ENCODE measurements at regions not wholly inside any gene's neighbourhood (a gene's known extent, or its start where the extent isn't known, plus 50 kb on each side); places are given as distances from the start of the nearest gene placed in this dataset.
A peak's percentile ranks its signal among the peaks of the same experiment; 100 is the strongest.

DNA sequence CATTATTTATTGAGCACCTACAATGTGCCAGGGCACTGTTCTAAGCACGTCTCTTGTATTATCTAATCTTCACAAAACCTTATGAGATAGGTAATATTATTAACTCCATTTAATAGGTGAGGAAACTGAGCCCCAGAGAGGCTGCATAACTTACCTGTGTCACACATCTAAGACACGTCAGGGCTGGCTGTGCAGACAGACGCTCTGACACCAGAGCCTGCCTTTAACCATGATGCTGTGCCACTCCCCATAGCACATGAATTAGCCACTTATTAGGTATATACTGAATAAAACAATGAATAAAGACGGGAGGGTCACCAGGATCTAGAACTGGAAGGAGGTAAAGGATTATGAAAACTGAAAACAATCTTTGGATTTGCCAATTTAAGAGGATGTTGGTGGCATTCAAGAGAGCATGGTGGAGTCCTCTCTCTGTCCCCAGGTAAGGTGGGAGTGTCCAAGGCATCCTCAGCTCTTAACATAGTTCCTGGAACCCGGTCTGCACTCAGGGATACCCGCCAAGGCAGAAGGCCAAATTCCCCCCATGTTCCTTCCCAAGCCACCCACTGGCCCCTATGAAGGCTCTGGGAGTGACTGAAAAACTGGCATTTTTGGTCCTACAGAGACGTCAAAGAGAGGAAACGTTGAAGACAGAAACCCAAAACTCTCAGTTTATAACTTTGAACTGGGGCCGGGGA, 479.7 kb downstream of the FOXO1 start:
- DNase-seq (ENCODE audit: low read depth) = no peak

DNA sequence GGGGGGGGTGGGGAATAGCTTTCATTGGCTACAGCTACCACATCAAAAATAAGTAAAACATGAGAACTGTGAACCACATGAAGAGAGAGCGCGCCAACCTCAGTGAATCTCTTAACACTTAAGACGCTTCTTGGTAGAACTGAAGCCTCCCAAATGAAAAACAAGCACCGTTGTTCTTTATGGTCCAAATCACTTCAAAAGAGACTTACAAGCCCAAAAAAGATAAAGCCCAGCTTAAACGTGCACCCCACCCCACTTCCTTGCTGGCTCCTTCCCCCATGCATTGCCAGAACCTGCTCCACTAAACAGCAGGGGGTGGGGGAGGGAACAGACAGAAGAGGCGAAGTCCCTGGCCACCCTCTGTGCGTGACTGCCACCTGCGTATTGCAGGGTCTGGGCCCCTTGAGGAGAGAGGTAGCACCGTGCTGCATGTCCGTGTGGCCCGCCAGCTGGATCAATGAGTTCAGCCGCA, 479.1 kb downstream of the FOXO1 start:
- no peak for DNase-seq (ENCODE audit: low read depth)

DNA sequence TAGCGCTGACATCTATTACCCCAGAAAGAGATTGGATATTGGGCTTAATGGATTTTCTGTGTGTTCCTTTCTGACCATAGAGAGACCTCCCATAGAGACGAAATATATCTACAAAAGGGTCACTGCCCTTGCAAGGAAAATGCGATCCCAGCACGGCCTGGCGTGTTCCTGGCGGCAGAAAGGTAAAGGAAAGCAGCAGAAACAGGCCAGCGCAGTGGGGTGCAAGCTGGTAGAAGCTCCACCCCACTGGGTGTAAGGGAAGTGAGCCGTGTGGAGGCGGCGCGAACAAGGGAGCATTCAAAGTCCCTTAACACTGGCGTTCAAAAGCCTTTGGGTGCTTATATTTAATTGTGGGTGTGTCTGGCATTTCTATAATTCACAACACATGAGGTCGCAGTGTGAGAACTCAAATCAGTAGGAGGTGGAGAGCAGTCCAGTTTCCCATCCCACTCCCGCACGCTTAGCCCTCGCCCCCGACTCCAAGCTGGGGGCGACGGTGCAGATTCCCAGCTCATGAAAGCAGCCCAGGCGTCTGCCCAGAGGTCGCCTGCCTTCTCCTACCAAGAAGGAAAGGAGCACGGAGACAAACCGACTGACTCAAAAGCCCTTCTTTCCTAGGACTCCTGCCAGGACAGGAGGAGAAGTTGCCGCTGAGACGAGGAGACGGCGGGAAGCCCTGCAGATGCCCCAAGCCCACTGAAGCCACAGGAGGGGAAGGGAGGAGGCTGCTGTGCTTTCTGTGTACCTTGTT, 478.4 kb downstream of the FOXO1 start:
- DNase-seq (ENCODE audit: low read depth) = no peak

DNA sequence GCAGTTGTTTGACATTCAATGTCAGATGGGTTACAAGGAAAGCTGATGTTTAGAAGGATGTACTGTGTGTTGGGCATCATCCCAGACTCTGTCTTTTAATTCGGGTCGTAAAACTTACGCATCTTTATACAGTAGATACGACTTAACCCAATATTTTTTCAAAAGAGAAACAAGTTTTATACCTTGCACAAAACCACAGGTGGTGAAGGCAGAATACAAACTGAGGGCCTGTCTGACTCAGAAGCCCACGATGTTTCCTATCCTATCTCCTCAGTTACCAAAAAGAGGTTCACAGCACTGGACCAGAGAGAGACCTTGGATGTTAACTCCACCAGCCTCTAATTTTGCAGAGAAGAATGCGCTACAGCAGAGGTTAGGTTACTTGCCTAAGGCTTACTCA, 477.0 kb downstream of the FOXO1 start:
- DNase-seq (ENCODE audit: low read depth) = no peak

DNA sequence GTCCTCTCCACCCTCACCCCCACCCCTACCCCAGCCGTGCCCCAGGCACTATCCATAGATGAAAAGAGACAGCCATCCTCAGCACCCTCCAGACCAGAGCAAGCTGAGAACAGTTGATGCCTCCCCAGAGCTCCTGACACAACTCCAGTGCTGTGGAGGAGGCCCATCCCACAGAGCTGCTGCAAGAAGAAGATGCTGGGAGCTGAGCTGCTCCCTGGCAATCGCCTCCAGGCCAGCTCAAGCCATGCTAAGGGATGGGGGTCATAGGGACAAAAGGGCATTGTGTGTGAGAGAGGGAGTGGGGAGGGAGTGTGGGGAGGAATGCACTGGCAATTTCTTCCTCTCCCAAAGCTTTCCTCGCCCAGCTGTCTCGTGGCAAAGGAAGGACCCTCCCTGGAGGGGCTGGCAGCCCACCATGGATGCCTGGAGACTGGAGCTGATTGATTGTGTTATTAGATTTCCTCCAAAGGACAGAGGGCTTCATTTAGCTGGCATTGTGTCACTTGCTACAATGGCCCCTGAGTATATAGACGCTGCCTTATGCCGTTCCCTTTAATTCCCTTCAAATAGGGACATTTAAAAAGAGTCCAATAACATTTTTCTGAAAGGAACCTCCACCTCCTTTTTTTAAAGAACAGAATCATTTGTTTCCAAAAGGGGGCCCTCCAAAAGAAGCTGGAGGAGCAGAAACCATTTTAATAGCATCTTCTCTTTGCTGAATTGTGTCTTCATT, 476.4 kb downstream of the FOXO1 start:
- no peak for DNase-seq (ENCODE audit: low read depth)

DNA sequence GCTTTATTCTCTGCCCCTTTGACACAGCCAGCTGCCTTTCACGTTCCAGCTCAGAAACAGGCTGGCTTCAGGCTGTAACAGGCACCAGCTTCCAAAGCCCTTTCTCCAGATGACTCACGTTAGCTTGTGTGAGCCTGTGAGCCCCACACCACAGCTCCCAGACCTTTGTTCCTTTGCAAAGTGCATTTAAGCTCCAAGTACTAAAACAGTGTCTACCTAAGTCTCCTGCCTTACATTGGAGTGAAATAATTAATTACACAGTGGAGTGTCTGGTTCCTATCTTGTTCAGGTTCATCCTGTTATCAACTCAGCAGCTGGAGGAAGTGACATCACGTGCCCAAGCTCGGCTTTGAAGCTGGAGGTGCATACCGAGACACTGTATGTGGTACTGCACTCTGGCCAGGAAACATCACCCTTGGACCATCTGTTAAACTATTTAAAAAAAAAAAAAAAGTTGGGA, 475.8 kb downstream of the FOXO1 start:
- DNase-seq (ENCODE audit: low read depth) = peak; percentile 77

DNA sequence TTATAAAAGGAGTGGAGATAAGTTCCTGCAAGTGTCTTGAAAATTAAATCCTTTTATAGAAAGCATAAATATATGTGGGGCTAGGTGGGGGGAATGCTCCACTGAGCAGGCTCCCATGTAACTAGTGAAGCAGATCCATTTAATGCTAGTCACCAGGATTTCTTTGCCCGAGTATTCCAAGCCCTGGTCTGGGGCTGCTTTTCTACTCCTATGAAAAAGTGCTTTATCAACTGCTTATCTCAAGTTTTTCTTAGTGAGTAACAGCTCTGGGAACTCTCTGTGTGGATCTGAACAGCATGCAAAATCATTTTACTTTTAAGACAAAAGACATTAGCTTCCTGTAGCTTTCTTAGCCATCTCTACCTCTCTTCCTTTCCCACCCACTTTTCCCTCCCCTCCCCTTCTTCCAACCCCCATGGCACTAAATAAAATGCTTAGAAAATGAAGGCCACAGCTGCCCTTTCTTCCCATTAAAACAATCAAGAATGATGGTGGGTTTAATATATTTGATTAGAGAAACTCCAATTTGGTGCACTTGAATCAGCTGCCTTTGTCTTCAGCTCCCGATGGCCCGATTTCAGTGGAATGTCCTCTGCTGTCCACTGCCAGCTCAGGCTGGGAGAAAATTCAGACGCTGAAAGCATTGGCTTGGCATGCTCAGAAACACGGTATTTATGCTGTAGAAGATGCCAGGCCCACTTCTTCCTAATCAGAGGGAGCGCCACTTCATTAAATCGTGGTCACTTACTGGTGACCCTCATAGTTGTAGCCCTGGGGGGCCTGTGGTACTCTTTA, 475.1 kb downstream of the FOXO1 start:
- no peak for DNase-seq (ENCODE audit: low read depth)

DNA sequence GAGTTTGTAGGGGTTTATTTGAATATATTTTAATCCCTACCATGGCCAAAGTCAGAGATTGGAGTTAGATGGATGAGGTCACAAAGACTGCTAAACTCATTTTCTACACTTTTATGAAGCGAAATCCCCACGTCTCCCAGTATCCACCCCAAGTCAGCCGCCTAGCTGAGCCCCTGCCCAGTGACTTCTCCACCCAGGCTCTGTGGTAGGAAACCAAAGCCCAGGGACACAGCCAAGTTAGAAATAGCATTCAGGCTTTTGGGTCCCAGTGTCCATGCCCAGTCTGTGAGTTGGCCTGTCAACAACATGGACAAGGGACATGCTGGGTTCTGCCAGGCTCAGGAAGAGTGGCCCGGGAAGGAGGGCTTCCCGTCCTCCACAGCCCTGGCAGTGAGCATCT, 474.0 kb downstream of the FOXO1 start:
- no peak for DNase-seq (ENCODE audit: low read depth)

DNA sequence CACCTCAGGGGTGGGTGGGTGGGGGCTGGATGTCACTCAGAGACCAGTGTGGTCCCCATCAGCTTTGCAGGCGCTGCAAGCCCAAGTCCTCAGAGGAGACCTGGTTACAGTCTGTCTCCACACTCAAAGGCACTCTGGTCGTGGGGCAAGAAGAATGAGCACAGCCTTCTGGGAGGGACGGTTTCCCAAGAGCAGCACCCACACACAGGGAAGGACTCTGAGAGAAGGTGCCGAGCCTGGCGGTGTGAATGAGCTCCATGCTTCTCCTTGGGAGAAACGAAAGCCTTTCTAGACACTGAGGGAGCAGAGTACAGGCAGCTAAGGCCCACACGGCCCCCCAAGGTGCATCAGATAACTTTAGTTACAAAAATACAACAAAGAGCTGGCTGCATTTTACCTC, 473.6 kb downstream of the FOXO1 start:
- no peak for DNase-seq (ENCODE audit: low read depth)

DNA sequence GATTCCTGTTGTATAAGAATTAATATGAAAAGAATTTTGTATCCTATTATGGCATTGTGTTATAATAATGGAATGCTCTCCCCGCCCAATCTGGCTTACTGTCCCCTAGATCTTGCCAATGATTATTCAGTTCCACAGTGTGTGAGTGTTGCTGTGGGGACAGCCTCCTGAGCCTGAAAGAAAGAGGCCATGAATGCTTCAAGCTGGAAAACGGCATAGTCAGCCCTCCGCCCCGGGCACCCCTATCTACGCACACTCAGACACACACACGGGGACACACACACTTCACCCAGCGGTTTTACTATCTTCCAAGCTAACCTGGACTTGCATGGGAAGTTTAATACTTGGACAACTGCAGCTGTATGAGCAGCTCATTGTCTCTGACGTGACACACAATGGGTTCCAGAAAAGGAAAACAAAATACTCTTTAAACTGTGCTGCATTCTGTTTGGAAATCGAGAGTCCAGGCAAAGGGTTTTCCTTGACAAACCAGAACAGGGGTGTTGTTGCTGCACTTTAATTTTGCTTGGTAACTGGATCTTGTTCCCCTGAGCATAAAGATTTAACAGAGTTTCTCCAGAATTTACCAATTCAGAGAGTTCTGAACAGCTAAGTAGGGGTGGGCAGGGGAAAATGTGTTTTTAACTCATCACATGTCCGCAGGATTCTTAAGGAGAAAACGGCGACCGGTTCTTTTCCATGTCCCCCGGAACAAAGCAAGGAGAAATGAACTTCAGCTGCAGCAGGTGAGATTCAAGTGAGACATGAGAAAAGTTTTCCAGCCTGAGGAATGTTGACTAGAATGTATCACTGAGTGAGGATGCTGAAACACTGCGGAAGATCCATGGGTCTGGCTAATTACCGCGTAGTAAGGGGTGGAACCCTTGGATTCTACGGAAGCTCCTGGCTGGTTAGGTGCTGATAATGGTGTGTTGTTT, 472.9 kb downstream of the FOXO1 start:
- DNase-seq (ENCODE audit: low read depth) = no peak

DNA sequence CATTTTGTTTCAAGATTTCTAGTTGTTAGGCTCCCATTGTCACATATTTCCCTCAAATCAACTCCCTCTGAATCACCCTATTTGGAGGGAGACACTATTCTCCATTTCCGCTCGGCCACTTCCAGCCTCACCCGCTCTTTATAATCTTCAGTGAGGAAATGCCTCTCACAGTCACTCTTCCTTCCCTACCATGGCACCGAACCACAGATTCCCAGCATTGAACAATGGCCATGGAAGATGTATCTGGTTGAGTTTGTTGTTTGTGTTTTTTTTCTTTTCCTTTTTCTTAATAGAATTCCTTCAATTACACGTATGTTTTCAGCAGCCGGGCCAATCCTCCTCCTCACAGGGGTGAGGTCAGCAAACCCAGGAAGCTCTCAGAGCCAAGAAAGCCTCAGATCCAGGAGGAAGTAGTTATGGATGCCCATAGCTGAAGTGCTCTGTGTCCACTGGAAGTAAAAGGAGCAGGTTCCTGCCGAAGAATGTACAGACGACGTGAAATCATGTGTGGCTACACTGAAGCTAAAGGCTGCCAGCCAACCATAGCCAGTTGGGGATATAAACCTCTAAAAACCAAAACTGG, 472.1 kb downstream of the FOXO1 start:
- no peak for DNase-seq (ENCODE audit: low read depth)

DNA sequence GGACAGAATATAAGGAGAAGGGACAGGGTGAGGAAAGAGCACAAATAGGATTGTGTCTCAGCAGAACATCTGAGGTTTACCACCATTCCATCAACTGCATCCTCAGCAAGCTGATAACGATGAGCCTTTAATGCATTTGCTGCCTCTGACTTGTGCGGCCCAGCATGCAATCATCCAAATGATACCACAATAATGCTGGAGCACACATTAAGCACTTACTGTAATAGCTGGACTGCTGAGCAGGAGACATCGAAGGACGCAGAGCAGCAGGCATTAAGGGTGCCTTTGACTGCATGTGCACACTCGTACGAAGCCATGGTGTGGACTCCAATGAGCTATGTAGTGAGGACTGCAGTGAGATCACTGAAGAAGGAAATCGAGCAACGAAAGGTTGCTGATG, 469.4 kb downstream of the FOXO1 start:
- DNase-seq (ENCODE audit: low read depth) = no peak

DNA sequence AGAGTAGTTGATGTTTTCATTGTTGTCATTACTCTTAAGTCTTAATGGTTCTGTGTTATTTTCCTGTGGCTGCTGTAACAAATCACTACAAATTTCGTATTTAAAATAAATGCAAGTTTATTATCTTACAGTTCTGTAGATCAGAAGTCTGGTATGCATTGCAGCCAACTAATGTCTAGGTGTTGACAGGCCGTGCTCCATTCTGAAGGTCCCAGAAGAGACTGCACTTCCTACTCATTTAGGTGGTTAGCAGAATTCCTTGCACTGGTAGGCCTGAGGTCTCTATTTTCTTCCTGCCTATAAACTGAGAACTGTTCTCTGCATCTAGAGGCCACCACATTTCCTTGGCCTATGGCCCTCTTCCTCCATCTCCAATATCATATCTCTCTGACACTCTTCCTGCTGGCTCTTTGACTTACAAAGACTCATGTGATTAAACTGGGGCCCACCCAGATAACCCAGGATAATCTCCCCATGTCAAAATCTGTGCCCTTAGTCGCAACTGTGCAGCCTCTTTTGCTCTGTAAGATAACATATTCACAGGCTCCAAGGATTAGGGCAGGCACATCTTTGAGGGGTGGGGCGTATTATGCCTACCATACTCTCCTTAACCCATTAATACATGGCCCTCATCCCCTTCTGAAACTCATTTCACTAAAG, 468.4 kb downstream of the FOXO1 start:
- no peak for DNase-seq (ENCODE audit: low read depth)

DNA sequence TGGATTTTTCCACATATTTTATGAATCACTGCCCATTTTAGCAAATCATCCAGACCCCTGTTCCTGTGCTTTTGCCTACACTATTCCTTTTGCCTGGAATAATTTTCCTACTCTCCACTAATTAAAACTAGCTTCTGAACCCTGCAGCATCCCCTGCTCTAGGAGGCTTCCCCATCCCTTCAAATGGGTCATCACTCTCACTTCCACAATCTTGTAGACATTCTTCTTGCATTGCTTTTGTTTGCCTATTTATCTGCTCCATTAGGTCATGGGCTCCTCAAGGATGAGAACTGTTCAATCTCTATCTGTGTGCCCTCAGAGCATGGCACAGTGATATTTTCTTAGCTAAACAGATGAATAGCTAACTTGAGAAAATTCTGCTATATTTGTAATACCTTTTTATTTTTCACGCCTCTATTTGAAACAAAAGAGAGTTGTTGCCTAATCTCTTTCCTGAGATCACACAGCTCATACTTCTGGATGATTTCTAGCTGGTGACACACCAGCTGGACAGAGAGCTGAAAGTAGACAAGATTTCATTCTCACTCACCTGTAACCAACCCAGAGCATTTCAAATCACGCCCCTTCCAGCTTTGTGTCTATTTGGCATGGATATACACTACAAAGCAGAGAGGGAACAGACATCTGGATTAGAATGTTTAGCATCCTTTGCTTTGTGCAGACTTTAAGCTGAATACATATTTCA, 466.0 kb downstream of the FOXO1 start:
- DNase-seq (ENCODE audit: low read depth) = no peak

DNA sequence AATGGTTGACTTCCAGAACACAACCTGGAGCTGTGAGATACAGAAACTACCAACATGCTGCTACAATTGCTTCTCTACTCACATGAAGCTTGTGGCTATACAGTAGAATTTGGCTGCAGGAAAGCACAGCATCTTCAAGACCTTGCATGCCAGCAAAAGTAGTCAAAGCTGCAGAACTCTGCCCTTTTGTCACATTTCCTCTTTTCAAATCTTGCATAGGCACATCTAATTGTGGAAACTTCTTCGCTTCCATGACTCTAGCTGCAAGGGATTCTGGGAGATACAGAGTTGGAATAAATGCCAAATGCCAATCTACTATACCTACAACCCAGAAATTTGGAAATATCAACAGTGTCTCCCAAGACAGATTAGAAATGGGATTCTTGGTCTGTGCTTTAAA, 462.2 kb downstream of the FOXO1 start:
- DNase-seq (ENCODE audit: low read depth) = no peak

DNA sequence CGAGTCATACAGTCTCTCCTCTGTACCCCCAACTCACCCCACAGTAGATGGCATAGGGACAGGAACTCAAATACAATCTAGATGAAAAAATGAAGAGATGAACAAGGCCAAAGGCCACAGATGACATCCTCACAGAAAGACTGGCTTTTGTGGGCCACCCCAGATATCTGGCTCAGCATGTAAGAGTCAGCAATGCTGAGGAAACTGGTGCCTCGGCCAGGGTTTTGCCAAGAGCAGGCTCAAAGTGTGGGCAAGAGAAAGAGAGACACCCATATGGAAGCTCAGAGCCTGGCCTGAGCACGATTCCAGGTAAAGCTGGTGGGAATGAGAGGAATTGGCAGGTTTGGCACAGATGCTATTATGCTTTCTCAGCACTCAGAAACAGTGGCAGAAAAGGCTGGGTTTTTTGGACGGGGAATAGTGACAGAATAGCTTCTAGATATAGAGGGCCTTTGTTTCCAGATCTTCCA, 460.6 kb downstream of the FOXO1 start:
- DNase-seq (ENCODE audit: low read depth) = no peak

DNA sequence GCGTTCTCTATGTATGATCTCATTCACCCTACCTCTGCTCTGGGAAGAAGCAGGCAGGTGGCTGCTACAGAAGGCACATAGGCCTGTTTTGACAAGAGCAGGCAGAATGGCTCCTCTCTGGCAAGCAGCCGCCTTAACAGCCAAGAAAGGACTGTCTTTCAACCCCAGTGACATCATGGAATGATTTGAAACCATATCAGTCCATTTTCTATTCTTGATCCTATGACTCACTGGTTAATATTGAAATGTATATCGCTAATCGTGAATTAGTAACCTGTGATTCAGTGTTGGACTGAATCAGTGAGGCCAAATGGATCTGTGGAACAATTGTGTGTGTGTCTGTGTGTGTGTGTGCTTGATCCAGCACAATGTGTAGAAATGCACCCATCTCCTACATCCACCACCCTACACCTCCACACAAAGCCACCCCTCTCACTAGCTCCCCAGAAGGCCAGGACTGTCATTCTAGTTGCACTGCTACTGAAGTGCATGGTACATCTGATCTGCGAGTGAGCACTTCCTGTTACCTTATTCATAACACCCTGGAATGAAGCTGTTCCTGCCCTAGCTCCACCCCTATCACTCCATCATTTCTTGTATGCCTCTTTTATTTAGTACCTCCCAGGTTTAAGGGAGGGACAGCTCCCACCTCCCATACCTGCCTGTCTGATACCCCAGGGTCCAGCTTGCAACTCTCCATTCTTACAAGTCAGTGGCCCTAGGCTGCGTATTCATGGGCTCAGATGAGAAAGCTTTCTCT, 460.0 kb downstream of the FOXO1 start:
- DNase-seq (ENCODE audit: low read depth) = peak; percentile 44

DNA sequence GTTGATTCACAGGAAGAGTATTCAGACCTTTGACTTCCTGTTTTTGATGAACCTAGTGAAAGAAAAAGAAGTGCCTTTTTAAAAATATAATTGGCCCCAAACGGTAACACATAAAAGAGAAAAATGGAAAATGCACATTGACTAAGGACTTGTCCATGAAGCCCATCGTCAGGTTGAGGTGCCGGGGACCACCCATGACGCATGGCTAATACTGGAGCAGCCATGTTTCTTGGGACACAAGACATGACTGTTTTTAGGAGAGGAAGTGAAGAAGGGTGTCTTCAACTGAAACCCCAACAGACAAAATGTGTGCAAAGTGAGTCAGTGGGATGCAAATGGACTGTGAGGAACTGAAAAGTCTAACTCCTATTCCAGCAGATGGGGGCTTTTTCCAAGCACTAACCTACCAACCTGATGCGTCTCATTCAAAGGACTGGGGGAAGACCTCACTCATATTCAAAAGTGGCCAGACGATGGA, 459.4 kb downstream of the FOXO1 start:
- no peak for DNase-seq (ENCODE audit: low read depth)

All from HT1080 (cell line).